ENCODE measurements at regions not wholly inside any gene's neighbourhood (a gene's known extent, or its start where the extent isn't known, plus 50 kb on each side); places are given as distances from the start of the nearest gene placed in this dataset.

DNA sequence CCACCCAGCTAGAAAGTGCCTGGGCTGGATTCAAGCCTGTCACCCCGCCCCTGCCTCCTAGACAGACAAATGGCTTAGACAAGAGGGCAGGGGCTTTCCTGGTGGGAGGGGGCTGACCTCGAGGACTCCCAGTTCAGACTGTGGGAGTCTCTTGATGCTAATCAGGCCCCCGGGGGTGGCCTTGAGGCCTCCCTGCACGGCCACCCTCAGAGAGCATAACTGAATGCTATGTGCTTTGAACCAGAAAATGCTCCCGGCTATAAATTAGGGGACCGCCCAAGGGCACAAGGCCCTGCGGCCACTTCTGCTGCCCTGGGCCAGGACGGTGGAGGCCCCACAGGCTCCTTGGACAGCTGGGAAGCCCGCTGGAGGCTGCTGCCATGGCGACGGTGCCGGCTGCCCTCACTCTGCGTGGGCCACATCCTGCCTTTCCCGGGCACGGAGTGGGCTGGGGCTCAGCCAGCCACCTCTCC lies 111.0 kb upstream of the NCOR2 start:
- Histone ChIP-seq H3K27ac (ENCODE audit: control insufficient read depth, insufficient read depth) (no peak overlapping the region), H3K27me3 (replicated peaks in 1 of 2; ENCODE audit: control insufficient read depth in 2 of 2, insufficient read depth in 2 of 2, low read length in 1 of 2) (0 out of 4 replicates have a peak, but pooled peaks cover 0 to 3% of the 10 kb centered on the region in 2 experiments), H3K4me2 (ENCODE audit: control insufficient read depth, insufficient read depth) (no peak overlapping the region), H2AFZ (ENCODE audit: control insufficient read depth, low read depth, low read length) (no peak overlapping the region), H3K9ac (ENCODE audit: control insufficient read depth, insufficient read depth, low read length) (no peak overlapping the region), H3K4me3 (no peak overlapping the region), H3K9me3 (replicated peaks; ENCODE audit: control insufficient read depth, insufficient read depth, low read length) (no peaks in the 10 kb centered on the region), H3K36me3 (ENCODE audit: control insufficient read depth in 2 of 2, insufficient read depth in 2 of 2, low read length in 1 of 2) (no peaks in the 10 kb centered on the region), H3K79me2 (ENCODE audit: control insufficient read depth, insufficient read depth, low read length) (no peaks in the 10 kb centered on the region), H4K20me1 (ENCODE audit: control insufficient read depth, insufficient read depth) (no peaks in the 10 kb centered on the region), H3K4me1 (ENCODE audit: control insufficient read depth, insufficient read depth, low read length) (peaks cover 6% of the 10 kb centered on the region)
- RAD21 ChIA-PET (ENCODE audit: unreplicated experiment), result no interaction called here
- no peak for DNase-seq (ENCODE audit: low read depth, low spot score)
- POLR2A ChIA-PET, result no interaction called here
- no peak for FAIRE-seq
- CTCF ChIA-PET, result no interaction called here
- TF ChIP-seq SUPT20H (IDR thresholded peaks at IDR 0.05; ENCODE audit: borderline replicate concordance, control insufficient read depth, low read depth, low read length) (no peak), DPF2 (IDR thresholded peaks at IDR 0.05) (no peak), RUNX3 (IDR thresholded peaks at IDR 0.05; ENCODE audit: low read length) (no peak), YY1 (IDR thresholded peaks at IDR 0.05; ENCODE audit: low read depth, low read length) (no peak), NBN (IDR thresholded peaks at IDR 0.05) (no peak), NR2C1 (IDR thresholded peaks at IDR 0.05) (no peak), RAD51 (IDR thresholded peaks at IDR 0.05) (no peak), GATAD2B (conservative IDR thresholded peaks at IDR 0.05; ENCODE audit: low read depth) (no peak), IKZF1 (conservative IDR thresholded peaks at IDR 0.05) (no peak), SMAD1 (IDR thresholded peaks at IDR 0.05; ENCODE audit: low read depth, partially characterized antibody) (no peak), KAT2A (conservative IDR thresholded peaks at IDR 0.05; ENCODE audit: control insufficient read depth, low read depth, low read length) (no peak), FOXK2 (IDR thresholded peaks at IDR 0.05) (no peak), CHD4 (IDR thresholded peaks at IDR 0.05) (no peak), HDAC2 (IDR thresholded peaks at IDR 0.05) (no peak), GABPA (IDR thresholded peaks at IDR 0.05; ENCODE audit: low read depth) (no peak), EGR1 (IDR thresholded peaks at IDR 0.05; ENCODE audit: borderline replicate concordance in 1 of 2, low read depth in 2 of 2, low read length in 2 of 2) (no peak)
- TF ChIP-seq, protein P1, sequence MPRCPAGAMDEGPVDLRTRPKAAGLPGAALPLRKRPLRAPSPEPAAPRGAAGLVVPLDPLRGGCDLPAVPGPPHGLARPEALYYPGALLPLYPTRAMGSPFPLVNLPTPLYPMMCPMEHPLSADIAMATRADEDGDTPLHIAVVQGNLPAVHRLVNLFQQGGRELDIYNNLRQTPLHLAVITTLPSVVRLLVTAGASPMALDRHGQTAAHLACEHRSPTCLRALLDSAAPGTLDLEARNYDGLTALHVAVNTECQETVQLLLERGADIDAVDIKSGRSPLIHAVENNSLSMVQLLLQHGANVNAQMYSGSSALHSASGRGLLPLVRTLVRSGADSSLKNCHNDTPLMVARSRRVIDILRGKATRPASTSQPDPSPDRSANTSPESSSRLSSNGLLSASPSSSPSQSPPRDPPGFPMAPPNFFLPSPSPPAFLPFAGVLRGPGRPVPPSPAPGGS (IDR thresholded peaks at IDR 0.05; ENCODE audit: borderline replicate concordance, insufficient read depth, low read depth, low read length, poor library complexity, severe bottlenecking), result no peak
- TF ChIP-seq, protein P2, sequence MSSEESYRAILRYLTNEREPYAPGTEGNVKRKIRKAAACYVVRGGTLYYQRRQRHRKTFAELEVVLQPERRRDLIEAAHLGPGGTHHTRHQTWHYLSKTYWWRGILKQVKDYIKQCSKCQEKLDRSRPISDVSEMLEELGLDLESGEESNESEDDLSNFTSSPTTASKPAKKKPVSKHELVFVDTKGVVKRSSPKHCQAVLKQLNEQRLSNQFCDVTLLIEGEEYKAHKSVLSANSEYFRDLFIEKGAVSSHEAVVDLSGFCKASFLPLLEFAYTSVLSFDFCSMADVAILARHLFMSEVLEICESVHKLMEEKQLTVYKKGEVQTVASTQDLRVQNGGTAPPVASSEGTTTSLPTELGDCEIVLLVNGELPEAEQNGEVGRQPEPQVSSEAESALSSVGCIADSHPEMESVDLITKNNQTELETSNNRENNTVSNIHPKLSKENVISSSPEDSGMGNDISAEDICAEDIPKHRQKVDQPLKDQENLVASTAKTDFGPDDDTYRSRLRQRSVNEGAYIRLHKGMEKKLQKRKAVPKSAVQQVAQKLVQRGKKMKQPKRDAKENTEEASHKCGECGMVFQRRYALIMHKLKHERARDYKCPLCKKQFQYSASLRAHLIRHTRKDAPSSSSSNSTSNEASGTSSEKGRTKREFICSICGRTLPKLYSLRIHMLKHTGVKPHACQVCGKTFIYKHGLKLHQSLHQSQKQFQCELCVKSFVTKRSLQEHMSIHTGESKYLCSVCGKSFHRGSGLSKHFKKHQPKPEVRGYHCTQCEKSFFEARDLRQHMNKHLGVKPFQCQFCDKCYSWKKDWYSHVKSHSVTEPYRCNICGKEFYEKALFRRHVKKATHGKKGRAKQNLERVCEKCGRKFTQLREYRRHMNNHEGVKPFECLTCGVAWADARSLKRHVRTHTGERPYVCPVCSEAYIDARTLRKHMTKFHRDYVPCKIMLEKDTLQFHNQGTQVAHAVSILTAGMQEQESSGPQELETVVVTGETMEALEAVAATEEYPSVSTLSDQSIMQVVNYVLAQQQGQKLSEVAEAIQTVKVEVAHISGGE (CRISPR knock-in tag; IDR thresholded peaks at IDR 0.05), result no peak
- in situ Hi-C loops (cut with MboI), result no loop called here
- BruUV-seq (replicated peaks), result no TSS peak
- SMC1A ChIA-PET (ENCODE audit: uncharacterized antibody, unreplicated experiment), result interaction anchor here (2.0 kb wide), 1 partner anchor 16 kb away, joined by 5 read pairs; no protein-coding TSS in a partner anchor
- no peak for ATAC-seq
- intact Hi-C loops (cut with micrococcal nuclease; ENCODE audit: unreplicated experiment), result no loop called here
- WGBS (ENCODE audit: insufficient coverage, insufficient replicate concordance, low lambda C conversion rate, missing lambda C conversion rate), result 39% methylated on average over 14 of the region's 15 CpGs
